Peyer's patch (tissue), 4 donors: ENCODE measurements at regions not wholly inside any gene's neighbourhood (a gene's known extent, or its start where the extent isn't known, plus 50 kb on each side); places are given as distances from the start of the nearest gene placed in this dataset.

Source experiments
- DNase-seq, 3 donors: peaks; one replicate each; pipeline ENCODE4 v3.0.0-alpha.2; 2017 to 2019
- H3K27ac ChIP-seq, 4 donors: fragments of 200-600 bp; sonication (generic); one replicate each; pipeline ENCODE4 v1.5.1; 2016 to 2019
- H3K27me3 ChIP-seq, 2 donors: fragments of 200-600 bp; sonication (generic); one replicate each; pipeline ENCODE4 v1.5.1; 2019
- H3K36me3 ChIP-seq, 3 donors: fragments of 200-600 bp; sonication (generic); one replicate each; pipeline ENCODE4 v1.5.1; 2016 to 2019
- H3K4me1 ChIP-seq, 4 donors: fragments of 200-600 bp; sonication (generic); one replicate each; pipeline ENCODE4 v1.5.1; 2016 to 2019
- H3K4me3 ChIP-seq, 4 donors: fragments of 200-600 bp; sonication (generic); 1 replicate in 3 of 4; 2 replicates in 1 of 4; pipeline ENCODE4 v1.5.1; 2016 to 2019; ENCODE audit warnings: mild to moderate bottlenecking in 1 of 4
- H3K9me3 ChIP-seq, 4 donors: fragments of 200-600 bp; sonication (generic); one replicate each; pipeline ENCODE4 v1.5.1; 2016 to 2019; ENCODE audit warnings: mild to moderate bottlenecking in 1 of 4
- CTCF ChIP-seq, 6 experiments: fragments of 450-650 bp in 4 of 6; fragments of 200-600 bp in 2 of 6; sonication (generic) in 1 of 6; IDR thresholded peaks; one replicate each; pipeline ENCODE4 v1.5.1; 2017 to 2019; ENCODE audit warnings: antibody characterized with exemption in 6 of 6, mild to moderate bottlenecking in 3 of 6, moderate library complexity in 1 of 6
- POLR2A ChIP-seq, 2 donors: fragments of 450-650 bp; IDR thresholded peaks; one replicate each; pipeline ENCODE4 v1.5.1; 2017; ENCODE audit warnings: antibody characterized with exemption in 2 of 2, mild to moderate bottlenecking in 2 of 2, moderate library complexity in 2 of 2

- no peak overlapping the region for H3K4me3 ChIP-seq
- DNase-seq, result no peak
- no peak for TF ChIP-seq CTCF (IDR thresholded peaks at IDR 0.05)
- no peak for TF ChIP-seq POLR2A (IDR thresholded peaks at IDR 0.05)
Observed at GRCh38 chr6:99091985-99092384, 144.2 kb upstream of the FBXL4 start.

GRCh38 chr6:99080191-99080590 lies 132.4 kb upstream of the FBXL4 start:
- H3K4me3 ChIP-seq, result no peak overlapping the region
- no peak overlapping the region for H3K27ac ChIP-seq
- no peaks in the 10 kb centered on the region for H3K9me3 ChIP-seq
- no peak for DNase-seq
- TF ChIP-seq POLR2A (IDR thresholded peaks at IDR 0.05) (no peak), CTCF (IDR thresholded peaks at IDR 0.05) (no peak)
- no peaks in the 10 kb centered on the region for H3K36me3 ChIP-seq
- H3K4me1 ChIP-seq, result no peaks in the 10 kb centered on the region
- no peaks in the 10 kb centered on the region for H3K27me3 ChIP-seq

More at GRCh38 chr6:99091985-99092384, 144.2 kb upstream of the FBXL4 start:
- Histone ChIP-seq H3K27ac (no peak overlapping the region), H3K4me1 (no peaks in the 10 kb centered on the region), H3K36me3 (no peaks in the 10 kb centered on the region), H3K27me3 (no peaks in the 10 kb centered on the region), H3K9me3 (no peaks in the 10 kb centered on the region)

GRCh38 chr6:99079058-99079457 lies 131.3 kb upstream of the FBXL4 start:
- H3K36me3 ChIP-seq, result no peaks in the 10 kb centered on the region
- no peak for DNase-seq
- H3K4me1 ChIP-seq, result no peaks in the 10 kb centered on the region
- H3K27me3 ChIP-seq, result no peaks in the 10 kb centered on the region
- no peak for TF ChIP-seq POLR2A (IDR thresholded peaks at IDR 0.05)
- TF ChIP-seq CTCF (IDR thresholded peaks at IDR 0.05), result no peak
- no peaks in the 10 kb centered on the region for H3K9me3 ChIP-seq
- H3K27ac ChIP-seq, result no peak overlapping the region
- H3K4me3 ChIP-seq, result no peak overlapping the region

GRCh38 chr6:99073223-99073622 lies 125.5 kb upstream of the FBXL4 start:
- no peak overlapping the region for H3K27ac ChIP-seq
- TF ChIP-seq CTCF (IDR thresholded peaks at IDR 0.05), result no peak
- no peak for TF ChIP-seq POLR2A (IDR thresholded peaks at IDR 0.05)
- H3K27me3 ChIP-seq, result no peaks in the 10 kb centered on the region
- no peak overlapping the region for H3K4me3 ChIP-seq
- H3K4me1 ChIP-seq, result no peaks in the 10 kb centered on the region
- DNase-seq, result no peak
- no peaks in the 10 kb centered on the region for H3K36me3 ChIP-seq
- no peaks in the 10 kb centered on the region for H3K9me3 ChIP-seq

- Histone ChIP-seq H3K9me3 (no peaks in the 10 kb centered on the region), H3K27me3 (no peaks in the 10 kb centered on the region), H3K27ac (no peak overlapping the region), H3K36me3 (no peaks in the 10 kb centered on the region), H3K4me3 (no peak overlapping the region), H3K4me1 (no peaks in the 10 kb centered on the region)
- TF ChIP-seq POLR2A (IDR thresholded peaks at IDR 0.05), result no peak
- no peak for TF ChIP-seq CTCF (IDR thresholded peaks at IDR 0.05)
- no peak for DNase-seq
Observed at GRCh38 chr6:99066044-99066443, 118.3 kb upstream of the FBXL4 start.

GRCh38 chr6:99064834-99065233 lies 117.1 kb upstream of the FBXL4 start:
- DNase-seq, result no peak
- Histone ChIP-seq H3K27me3 (no peaks in the 10 kb centered on the region), H3K36me3 (no peaks in the 10 kb centered on the region), H3K27ac (no peak overlapping the region), H3K4me3 (no peak overlapping the region), H3K4me1 (no peaks in the 10 kb centered on the region), H3K9me3 (no peaks in the 10 kb centered on the region)
- TF ChIP-seq CTCF (IDR thresholded peaks at IDR 0.05), result no peak
- TF ChIP-seq POLR2A (IDR thresholded peaks at IDR 0.05), result no peak
